ENCODE measurements at regions not wholly inside any gene's neighbourhood (a gene's known extent, or its start where the extent isn't known, plus 50 kb on each side); places are given as distances from the start of the nearest gene placed in this dataset.

- CTCF ChIA-PET, result interaction anchor here (0.6 to 0.7 kb wide), 2 partner anchors 11 to 1606 kb away, joined by 3 to 4 read pairs; no protein-coding TSS in a partner anchor
- Mint-ChIP-seq H3K27me3 (peaks cover 4% of the 10 kb centered on the region), H3K36me3 (ENCODE audit: low read depth) (no peaks in the 10 kb centered on the region), H3K4me1 (no peaks in the 10 kb centered on the region), H3K9me3 (no peaks in the 10 kb centered on the region), H3K4me3 (no peak overlapping the region), H3K27ac (no peak overlapping the region)
- DNase-seq, result no peak
- POLR2A ChIA-PET, result interaction anchor here (0.6 kb wide), 1 partner anchor 283 kb away, joined by 3 read pairs; no protein-coding TSS in a partner anchor
Measured at GRCh38 chr1:202067188-202067974, 55.3 kb upstream of the GPR37L1 start.

GRCh38 chr1:202068596-202068995 is 54.1 kb upstream of the GPR37L1 start:
- POLR2A ChIA-PET, result no interaction called here
- CTCF ChIA-PET, result interaction anchor here (1.3 to 1.5 kb wide), 2 partner anchors 10 to 13 kb away, joined by 4 to 5 read pairs; no protein-coding TSS in a partner anchor

GRCh38 chr1:202069662-202070061 is 53.1 kb upstream of the GPR37L1 start:
- H3K9me3 Mint-ChIP-seq, result no peaks in the 10 kb centered on the region
- H3K36me3 Mint-ChIP-seq (ENCODE audit: low read depth), result no peaks in the 10 kb centered on the region
- POLR2A ChIA-PET, result no interaction called here
- no peaks in the 10 kb centered on the region for H3K27me3 Mint-ChIP-seq
- H3K4me1 Mint-ChIP-seq, result no peaks in the 10 kb centered on the region
- no peak for DNase-seq
- H3K27ac Mint-ChIP-seq, result no peak overlapping the region
- no peak overlapping the region for H3K4me3 Mint-ChIP-seq
- CTCF ChIA-PET, result interaction anchor here (1.3 kb wide), 1 partner anchor 14 kb away, joined by 5 read pairs; no protein-coding TSS in a partner anchor

More at GRCh38 chr1:202068596-202068995, 54.1 kb upstream of the GPR37L1 start:
- no peaks in the 10 kb centered on the region for H3K27me3 Mint-ChIP-seq
- no peak overlapping the region for H3K4me3 Mint-ChIP-seq
- H3K36me3 Mint-ChIP-seq (ENCODE audit: low read depth), result no peaks in the 10 kb centered on the region
- no peak for DNase-seq
- no peaks in the 10 kb centered on the region for H3K9me3 Mint-ChIP-seq
- H3K27ac Mint-ChIP-seq, result no peak overlapping the region
- H3K4me1 Mint-ChIP-seq, result no peaks in the 10 kb centered on the region

- no peak overlapping the region for H3K4me3 Mint-ChIP-seq
- no peaks in the 10 kb centered on the region for H3K9me3 Mint-ChIP-seq
- H3K4me1 Mint-ChIP-seq, result no peaks in the 10 kb centered on the region
- ChIA-PET POLR2A (no interaction called here), CTCF (no interaction called here)
- H3K36me3 Mint-ChIP-seq (ENCODE audit: low read depth), result no peaks in the 10 kb centered on the region
- H3K27me3 Mint-ChIP-seq, result no peaks in the 10 kb centered on the region
- no peak overlapping the region for H3K27ac Mint-ChIP-seq
- no peak for DNase-seq
Measured at GRCh38 chr1:202072211-202072765, 50.4 kb upstream of the GPR37L1 start.
